OCI-M1 (cell line): ENCODE measurements at regions not wholly inside any gene's neighbourhood (a gene's known extent, or its start where the extent isn't known, plus 50 kb on each side); places are given as distances from the start of the nearest gene placed in this dataset.

Source experiments
- DNase-seq: peaks from one replicate; lab custom pipeline; 2025; lab: John Stamatoyannopoulos, UW

- no peak for DNase-seq
Measured at GRCh38 chr9:117547904-117548303, 133.0 kb upstream of the ASTN2 start.

GRCh38 chr9:117546894-117547678 lies 132.2 kb upstream of the ASTN2 start:
- no peak for DNase-seq

GRCh38 chr9:117545846-117546245 lies 131.0 kb upstream of the ASTN2 start:
- no peak for DNase-seq

- no peak for DNase-seq
Measured at GRCh38 chr9:117543089-117543488, 128.2 kb upstream of the ASTN2 start.

GRCh38 chr9:117542021-117542420 lies 127.2 kb upstream of the ASTN2 start:
- no peak for DNase-seq

GRCh38 chr9:117541181-117541580 lies 126.3 kb upstream of the ASTN2 start:
- no peak for DNase-seq

GRCh38 chr9:117535973-117536372 lies 121.1 kb upstream of the ASTN2 start:
- DNase-seq = no peak

- no peak for DNase-seq
Measured at GRCh38 chr9:117535434-117535833, 120.6 kb upstream of the ASTN2 start.

- DNase-seq = no peak
Measured at GRCh38 chr9:117528225-117528624, 113.4 kb upstream of the ASTN2 start.

GRCh38 chr9:117526674-117527073 lies 111.8 kb upstream of the ASTN2 start:
- DNase-seq = no peak

GRCh38 chr9:117523531-117524153 lies 108.8 kb upstream of the ASTN2 start:
- DNase-seq = peak; percentile 3

GRCh38 chr9:117521293-117521692 lies 106.4 kb upstream of the ASTN2 start:
- no peak for DNase-seq

- DNase-seq = no peak
Measured at GRCh38 chr9:117516676-117517632, 102.1 kb upstream of the ASTN2 start.

- DNase-seq = no peak
Measured at GRCh38 chr9:117511852-117512481, 97.1 kb upstream of the ASTN2 start.

- DNase-seq = no peak
Measured at GRCh38 chr9:117496307-117496706, 81.5 kb upstream of the ASTN2 start.

GRCh38 chr9:117494401-117495090 lies 79.7 kb upstream of the ASTN2 start:
- DNase-seq = peak; percentile 53

GRCh38 chr9:117492476-117492875 lies 77.6 kb upstream of the ASTN2 start:
- DNase-seq = no peak

- no peak for DNase-seq
Measured at GRCh38 chr9:117491491-117491890, 76.6 kb upstream of the ASTN2 start.

- no peak for DNase-seq
Measured at GRCh38 chr9:117490199-117490598, 75.3 kb upstream of the ASTN2 start.

- DNase-seq = peak; percentile 16
Measured at GRCh38 chr9:117488659-117489058, 73.8 kb upstream of the ASTN2 start.

- DNase-seq = peak; percentile 79
Measured at GRCh38 chr9:117487555-117488175, 72.8 kb upstream of the ASTN2 start.
